Prostate gland (tissue), 2 donors: ENCODE measurements at regions not wholly inside any gene's neighbourhood (a gene's known extent, or its start where the extent isn't known, plus 50 kb on each side); places are given as distances from the start of the nearest gene placed in this dataset.
"Not testable (repeated sequence)": the region's sequence is repeated elsewhere in the genome, so short reads cannot be mapped to it uniquely, and the experiment has no call there.

Experiments used
- DNase-seq: peaks from one replicate; pipeline ENCODE4 v3.0.0-alpha.2; 2019; ENCODE audit warnings: low spot score
- H3K27ac ChIP-seq, 2 donors: fragments of 200-600 bp; sonication (generic); 2 replicates each; pipeline ENCODE4 v1.5.1; 2017 to 2019
- H3K27me3 ChIP-seq: fragments of 200-600 bp; sonication (generic); replicated peaks from 2 replicates; pipeline ENCODE4 v1.5.1; 2019; ENCODE audit not compliant: insufficient read depth
- H3K36me3 ChIP-seq, 2 donors: fragments of 200-600 bp; sonication (generic); 1 replicate in 1 of 2; 2 replicates in 1 of 2; pipeline versions ENCODE4 v1.5.1 to v1.8.1; 2017 to 2019
- H3K4me1 ChIP-seq: fragments of 200-600 bp; sonication (generic); replicated peaks from 2 replicates; pipeline ENCODE4 v1.5.1; 2019
- H3K4me3 ChIP-seq, 2 donors: fragments of 200-600 bp; sonication (generic); 2 replicates each; pipeline ENCODE4 v1.5.1; 2017 to 2019
- H3K9me3 ChIP-seq: fragments of 200-600 bp; sonication (generic); 2 replicates; pipeline ENCODE4 v1.5.1; 2017
- POLR2A ChIP-seq: fragments of 450-650 bp; IDR thresholded peaks from one replicate; pipeline ENCODE4 v1.6.1; 2016; ENCODE audit warnings: antibody characterized with exemption, mild to moderate bottlenecking
- POLR2AphosphoS5 ChIP-seq: sonication (generic); formaldehyde crosslinking; IDR thresholded peaks from one replicate; pipeline ENCODE4 v1.6.1; 2017; ENCODE audit warnings: antibody characterized with exemption
- WGBS: methylation state at CpG from one replicate; pipeline ENCODE4 v1.1.5; 2018; 5-methylcytosine and 5-hydroxymethylcytosine counted together
- intact Hi-C: fragments of 100-400 bp; cut with DNase I; formaldehyde crosslinking; loops from one replicate; pipeline ENCODE4 v1.14.2; 2022
- TF ChIP-seq, protein P1 (sequence below), 4 experiments: fragments of 200-600 bp in 2 of 4; fragments of 450-650 bp in 2 of 4; sonication (generic) in 2 of 4; IDR thresholded peaks; 1 replicate in 3 of 4; 2 replicates in 1 of 4; pipeline ENCODE4 v1.5.1; 2016 to 2019; ENCODE audit warnings: antibody characterized with exemption in 4 of 4, mild to moderate bottlenecking in 2 of 4, moderate library complexity in 2 of 4

GRCh38 chr22:23446796-23447350, 133.2 kb downstream of the IGLL1 start:
- 97% methylated on average over 30 of the region's 30 CpGs for WGBS
- Histone ChIP-seq H3K4me3 (no peak overlapping the region), H3K4me1 (no peaks in the 10 kb centered on the region), H3K36me3 (no peaks in the 10 kb centered on the region), H3K27ac (no peak overlapping the region), H3K9me3 (no peaks in the 10 kb centered on the region), H3K27me3 (no peaks in the 10 kb centered on the region)
- TF ChIP-seq POLR2A (no peak), POLR2AphosphoS5 (no peak)
- TF ChIP-seq, protein P1, sequence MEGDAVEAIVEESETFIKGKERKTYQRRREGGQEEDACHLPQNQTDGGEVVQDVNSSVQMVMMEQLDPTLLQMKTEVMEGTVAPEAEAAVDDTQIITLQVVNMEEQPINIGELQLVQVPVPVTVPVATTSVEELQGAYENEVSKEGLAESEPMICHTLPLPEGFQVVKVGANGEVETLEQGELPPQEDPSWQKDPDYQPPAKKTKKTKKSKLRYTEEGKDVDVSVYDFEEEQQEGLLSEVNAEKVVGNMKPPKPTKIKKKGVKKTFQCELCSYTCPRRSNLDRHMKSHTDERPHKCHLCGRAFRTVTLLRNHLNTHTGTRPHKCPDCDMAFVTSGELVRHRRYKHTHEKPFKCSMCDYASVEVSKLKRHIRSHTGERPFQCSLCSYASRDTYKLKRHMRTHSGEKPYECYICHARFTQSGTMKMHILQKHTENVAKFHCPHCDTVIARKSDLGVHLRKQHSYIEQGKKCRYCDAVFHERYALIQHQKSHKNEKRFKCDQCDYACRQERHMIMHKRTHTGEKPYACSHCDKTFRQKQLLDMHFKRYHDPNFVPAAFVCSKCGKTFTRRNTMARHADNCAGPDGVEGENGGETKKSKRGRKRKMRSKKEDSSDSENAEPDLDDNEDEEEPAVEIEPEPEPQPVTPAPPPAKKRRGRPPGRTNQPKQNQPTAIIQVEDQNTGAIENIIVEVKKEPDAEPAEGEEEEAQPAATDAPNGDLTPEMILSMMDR (IDR thresholded peaks at IDR 0.05), result no peak
- intact Hi-C loops, result no loop called here
- no peak for DNase-seq

- H3K27ac ChIP-seq, H3K4me1 ChIP-seq, intact Hi-C loops, H3K36me3 ChIP-seq, H3K9me3 ChIP-seq, H3K27me3 ChIP-seq, H3K4me3 ChIP-seq, DNase-seq: not testable (repeated sequence)
Observed at GRCh38 chr22:23446194-23446593, 133.9 kb downstream of the IGLL1 start.

GRCh38 chr22:23443905-23444304, 136.2 kb downstream of the IGLL1 start:
- H3K27ac ChIP-seq, DNase-seq, H3K9me3 ChIP-seq, H3K27me3 ChIP-seq, H3K4me1 ChIP-seq, intact Hi-C loops, H3K36me3 ChIP-seq, H3K4me3 ChIP-seq: not testable (repeated sequence)
- WGBS, result 54% methylated on average over 2 of the region's 2 CpGs

- DNase-seq, H3K36me3 ChIP-seq, H3K27ac ChIP-seq, H3K4me1 ChIP-seq, H3K27me3 ChIP-seq, H3K4me3 ChIP-seq, H3K9me3 ChIP-seq: not testable (repeated sequence)
- intact Hi-C loops, result loop anchor here (10.0 kb wide), 1 partner anchor 395 kb away; the partner anchor contains the start of gene DERL3
- 96% methylated on average over 3 of the region's 3 CpGs for WGBS
Observed at GRCh38 chr22:23439581-23439980, 140.5 kb downstream of the IGLL1 start.

GRCh38 chr22:23438216-23438615, 141.9 kb downstream of the IGLL1 start:
- no peaks in the 10 kb centered on the region for H3K4me1 ChIP-seq
- no peaks in the 10 kb centered on the region for H3K9me3 ChIP-seq
- intact Hi-C loops, result loop anchor here (10.0 kb wide), 1 partner anchor 397 kb away; the partner anchor contains the start of gene DERL3
- DNase-seq, result no peak
- H3K27me3 ChIP-seq, result no peaks in the 10 kb centered on the region
- no peak for TF ChIP-seq POLR2A
- no peak for TF ChIP-seq POLR2AphosphoS5
- TF ChIP-seq, protein P1 (IDR thresholded peaks at IDR 0.05), result no peak
- H3K4me3 ChIP-seq, result no peak overlapping the region
- H3K27ac ChIP-seq, result no peak overlapping the region
- no peaks in the 10 kb centered on the region for H3K36me3 ChIP-seq
- WGBS, result 72% methylated on average over 13 of the region's 13 CpGs

GRCh38 chr22:23437779-23438178, 142.3 kb downstream of the IGLL1 start:
- 93% methylated on average over 16 of the region's 16 CpGs for whole genome bisulfite sequencing
- intact Hi-C loops, result loop anchor here (10.0 kb wide), 1 partner anchor 397 kb away; the partner anchor contains the start of gene DERL3

DNA sequence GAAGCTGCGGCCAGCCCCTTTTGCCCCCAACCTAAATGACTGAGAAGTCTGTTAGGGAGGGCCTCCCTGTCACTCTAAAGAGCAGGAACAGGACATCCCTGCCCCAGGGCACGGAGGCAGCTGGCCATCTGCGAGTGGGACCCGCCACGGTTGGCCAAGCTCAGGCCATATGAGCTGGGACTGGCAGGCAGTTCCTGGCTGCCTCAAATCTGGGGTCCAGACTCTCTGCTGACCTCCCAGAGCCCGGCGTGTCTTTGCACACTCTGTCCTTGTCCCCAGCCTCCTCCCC, 143.0 kb downstream of the IGLL1 start:
- DNase-seq, H3K27ac ChIP-seq, H3K27me3 ChIP-seq, H3K9me3 ChIP-seq, H3K4me3 ChIP-seq, H3K36me3 ChIP-seq, H3K4me1 ChIP-seq: not testable (repeated sequence)
- WGBS, result 85% methylated on average over 7 of the region's 7 CpGs
- intact Hi-C loops, result loop anchor here (10.0 kb wide), 1 partner anchor 398 kb away; the partner anchor contains the start of gene DERL3

More at GRCh38 chr22:23437779-23438178, 142.3 kb downstream of the IGLL1 start:
- Histone ChIP-seq H3K36me3 (no peaks in the 10 kb centered on the region), H3K27me3 (no peaks in the 10 kb centered on the region), H3K4me3 (no peak overlapping the region), H3K4me1 (no peaks in the 10 kb centered on the region), H3K9me3 (no peaks in the 10 kb centered on the region), H3K27ac (no peak overlapping the region)
- no peak for DNase-seq
- TF ChIP-seq POLR2A, result no peak
- TF ChIP-seq, protein P1 (IDR thresholded peaks at IDR 0.05), result no peak
- no peak for TF ChIP-seq POLR2AphosphoS5

GRCh38 chr22:23436354-23437106, 143.6 kb downstream of the IGLL1 start:
- H3K27ac ChIP-seq, H3K36me3 ChIP-seq, H3K4me3 ChIP-seq, H3K4me1 ChIP-seq, H3K9me3 ChIP-seq, H3K27me3 ChIP-seq, DNase-seq: not testable (repeated sequence)
- intact Hi-C loops, result loop anchor here (10.0 kb wide), 1 partner anchor 398 kb away; the partner anchor contains the start of gene DERL3
- 83% methylated on average over 22 of the region's 23 CpGs for WGBS

GRCh38 chr22:23435186-23435585, 144.9 kb downstream of the IGLL1 start:
- intact Hi-C loops, result loop anchor here (10.0 kb wide), 1 partner anchor 400 kb away; the partner anchor contains the start of gene DERL3
- not testable (repeated sequence) for H3K4me3 ChIP-seq, H3K27ac ChIP-seq, H3K4me1 ChIP-seq, H3K27me3 ChIP-seq, H3K36me3 ChIP-seq, H3K9me3 ChIP-seq, DNase-seq
- WGBS, result 95% methylated on average over 16 of the region's 16 CpGs
